ENCODE measurements at regions not wholly inside any gene's neighbourhood (a gene's known extent, or its start where the extent isn't known, plus 50 kb on each side); places are given as distances from the start of the nearest gene placed in this dataset.
"Not testable (repeated sequence)": the region's sequence is repeated elsewhere in the genome, so short reads cannot be mapped to it uniquely, and the experiment has no call there.

DNA sequence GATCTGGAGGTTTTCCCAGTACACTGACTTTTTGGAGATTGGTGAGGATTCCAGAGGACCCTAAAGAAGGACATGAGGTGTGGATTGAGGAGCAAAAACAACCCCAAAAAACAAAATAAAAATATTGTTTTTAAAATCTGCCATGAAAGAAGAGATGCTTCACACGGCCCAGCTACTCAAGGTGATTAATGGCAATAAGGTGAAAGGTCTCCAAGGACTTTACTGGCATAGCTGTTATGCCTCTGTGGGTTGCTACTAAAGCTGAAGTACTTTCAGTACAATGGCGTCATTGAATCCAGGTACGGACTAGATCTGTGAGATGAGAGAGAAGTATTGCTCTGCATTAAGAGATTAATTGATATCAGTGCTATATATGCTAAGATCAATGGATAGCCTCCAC is 606.4 kb downstream of the TDRD15 start:
- no peak for FAIRE-seq

- no peak for FAIRE-seq
Observed at GRCh38 chr2:21740484-21740883, 616.7 kb downstream of the TDRD15 start.

DNA sequence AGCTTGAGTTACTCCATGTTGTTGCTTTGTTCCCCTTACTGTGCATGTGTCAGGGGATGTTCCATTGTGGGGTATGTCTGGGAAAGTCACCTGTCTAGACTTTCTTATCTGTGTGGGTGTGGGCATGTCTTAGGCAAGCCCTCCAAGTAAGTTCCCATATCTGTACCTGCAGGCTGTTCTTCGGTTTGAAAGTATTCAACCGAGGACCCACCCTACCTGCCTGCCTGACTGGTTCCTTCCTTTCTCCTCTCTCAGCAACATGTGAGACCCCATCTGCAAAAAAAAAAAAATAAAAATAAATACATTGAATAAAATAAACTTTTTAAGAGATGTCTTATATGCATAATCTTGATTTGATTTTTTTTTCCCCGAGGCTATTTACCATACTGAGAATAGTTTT is 622.7 kb downstream of the TDRD15 start:
- no peak for FAIRE-seq

DNA sequence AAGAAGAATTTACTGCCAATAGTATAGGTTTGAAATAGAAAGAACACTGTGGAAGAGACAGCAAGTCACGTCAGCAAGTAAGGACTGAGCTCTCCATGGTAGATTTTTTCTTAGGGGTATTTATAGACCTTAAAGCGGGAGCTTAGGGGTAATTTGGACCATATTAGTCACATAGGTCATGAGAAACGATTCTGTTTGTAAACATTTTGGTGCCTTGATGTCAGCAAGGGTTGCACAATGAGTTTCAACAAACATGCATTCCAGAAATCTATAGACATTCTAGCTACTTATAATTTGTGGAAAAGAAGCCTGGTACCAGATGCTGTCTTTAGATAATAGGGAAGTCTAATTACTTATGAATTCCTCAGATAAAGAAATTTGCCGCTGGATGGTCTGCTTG is 624.7 kb downstream of the TDRD15 start:
- no peak for FAIRE-seq

- no peak for FAIRE-seq
Observed at GRCh38 chr2:21754164-21754788, 630.5 kb downstream of the TDRD15 start.

DNA sequence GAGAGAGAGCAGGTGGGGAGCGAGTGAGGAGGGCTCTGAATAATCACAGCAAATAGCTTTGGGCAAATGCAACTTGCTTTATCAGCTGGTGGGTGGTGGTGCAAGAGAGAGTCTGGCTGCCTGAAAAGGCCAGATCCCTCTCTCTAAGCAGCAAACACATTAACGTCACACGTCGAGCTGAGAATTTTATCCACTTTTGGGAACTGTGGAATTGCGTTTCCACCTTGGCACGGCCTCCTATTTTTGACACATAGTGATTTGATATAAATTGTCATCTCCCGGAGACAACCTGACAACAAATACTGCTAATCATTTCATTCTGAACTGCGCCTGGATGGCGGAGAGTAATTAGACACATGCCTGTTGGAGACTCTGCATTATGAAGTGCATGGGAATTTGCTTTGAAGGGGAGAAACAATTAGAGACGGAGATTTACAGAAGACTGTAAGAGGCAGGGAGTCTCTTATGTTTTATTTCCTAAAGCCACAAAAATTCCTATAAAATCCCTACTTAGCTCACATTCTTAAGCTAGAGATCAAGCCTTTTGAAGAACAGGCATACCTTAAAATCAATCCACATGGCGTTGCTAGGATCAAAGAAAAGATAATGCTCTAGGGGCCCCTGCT is 634.1 kb downstream of the TDRD15 start:
- FAIRE-seq = no peak

GRCh38 chr2:21759819-21760218 is 636.1 kb downstream of the TDRD15 start:
- FAIRE-seq = no peak

DNA sequence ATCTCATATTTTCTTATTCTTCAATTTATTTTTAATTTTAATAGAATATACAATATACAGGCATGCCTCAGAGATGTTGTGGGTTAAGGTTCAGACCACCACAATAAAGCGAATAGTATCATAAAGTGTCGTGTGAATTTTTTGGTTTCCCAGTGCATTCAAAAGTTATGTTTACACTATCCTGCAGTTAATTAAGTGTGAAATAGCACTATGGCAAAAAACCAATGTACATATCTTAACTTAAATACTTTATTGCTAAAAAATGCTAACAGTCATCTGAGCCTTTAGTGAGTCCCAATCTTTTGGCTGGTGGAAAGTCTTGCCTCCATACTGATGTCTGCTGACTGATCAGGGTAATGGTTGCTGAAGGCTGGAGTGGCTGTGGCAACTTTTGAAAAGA is 637.6 kb downstream of the TDRD15 start:
- no peak for FAIRE-seq

- FAIRE-seq = no peak
Observed at GRCh38 chr2:21763501-21763900, 639.7 kb downstream of the TDRD15 start.

DNA sequence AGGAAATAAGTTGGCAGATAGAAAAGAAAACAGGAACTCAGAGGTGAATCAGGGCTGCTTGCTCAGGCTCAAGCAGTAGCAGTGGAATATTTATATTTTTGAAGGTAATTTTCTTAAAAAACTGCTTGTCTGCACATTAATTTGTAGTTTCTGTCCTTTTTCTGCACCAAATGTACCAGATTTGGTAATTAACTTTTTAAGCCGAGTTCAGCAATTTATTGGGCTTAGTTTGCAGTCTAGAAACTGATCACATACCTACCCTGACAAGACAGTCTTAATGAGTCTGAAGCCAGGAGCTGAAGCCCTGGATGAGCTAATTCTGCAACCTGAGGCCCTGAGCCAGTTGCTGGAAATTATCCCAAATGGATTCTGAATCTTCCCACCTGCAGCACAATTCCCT is 647.0 kb downstream of the TDRD15 start:
- no peak for FAIRE-seq

DNA sequence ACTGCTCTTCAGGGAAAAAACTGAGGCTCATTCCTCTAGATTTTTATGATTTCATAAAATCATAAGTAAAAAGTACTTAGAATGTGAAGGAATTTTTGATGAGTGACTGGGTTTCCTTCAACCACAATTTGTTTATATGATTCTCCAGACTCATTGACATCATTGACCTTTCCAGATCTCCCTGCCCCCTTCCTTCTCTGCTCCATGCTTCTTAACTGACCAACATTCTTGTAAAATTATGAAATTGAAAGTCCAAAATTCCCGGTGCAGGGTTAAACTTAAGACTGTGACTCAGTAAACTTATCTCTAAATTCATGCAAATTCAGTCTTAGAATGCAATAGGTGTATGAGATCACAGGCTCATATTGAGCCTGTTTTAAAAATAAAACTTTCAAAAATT is 648.9 kb downstream of the TDRD15 start:
- FAIRE-seq = no peak

GRCh38 chr2:21773168-21773567 is 649.4 kb downstream of the TDRD15 start:
- no peak for FAIRE-seq

GRCh38 chr2:21774691-21775368 is 651.1 kb downstream of the TDRD15 start:
- FAIRE-seq = no peak

DNA sequence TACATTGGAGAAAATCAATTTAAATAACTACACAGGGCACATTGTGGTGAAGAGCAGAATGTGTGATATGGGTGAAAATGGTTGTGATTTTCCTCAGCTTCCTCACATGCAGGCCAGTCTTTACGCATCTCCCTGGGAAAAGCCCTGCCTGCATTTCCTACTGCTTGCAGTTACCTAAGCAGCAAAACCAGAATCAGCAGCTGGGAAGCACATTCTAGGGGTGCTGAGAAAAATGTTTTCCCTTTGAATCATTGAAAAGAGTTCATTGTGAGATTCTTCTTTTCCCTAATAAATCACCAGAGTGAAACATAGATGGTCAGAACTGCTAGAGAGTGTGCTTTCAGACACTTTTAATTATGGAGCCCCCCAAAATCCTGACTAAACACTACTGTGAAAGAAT is 656.0 kb downstream of the TDRD15 start:
- FAIRE-seq = no peak

- no peak for FAIRE-seq
Observed at GRCh38 chr2:21781962-21782361, 658.2 kb downstream of the TDRD15 start.

- no peak for FAIRE-seq
Observed at GRCh38 chr2:21782866-21783265, 659.1 kb downstream of the TDRD15 start.

- FAIRE-seq = no peak
Observed at GRCh38 chr2:21787941-21788340, 664.2 kb downstream of the TDRD15 start.

- FAIRE-seq = not testable (repeated sequence)
Observed at GRCh38 chr2:21790311-21790710, 666.5 kb downstream of the TDRD15 start.

DNA sequence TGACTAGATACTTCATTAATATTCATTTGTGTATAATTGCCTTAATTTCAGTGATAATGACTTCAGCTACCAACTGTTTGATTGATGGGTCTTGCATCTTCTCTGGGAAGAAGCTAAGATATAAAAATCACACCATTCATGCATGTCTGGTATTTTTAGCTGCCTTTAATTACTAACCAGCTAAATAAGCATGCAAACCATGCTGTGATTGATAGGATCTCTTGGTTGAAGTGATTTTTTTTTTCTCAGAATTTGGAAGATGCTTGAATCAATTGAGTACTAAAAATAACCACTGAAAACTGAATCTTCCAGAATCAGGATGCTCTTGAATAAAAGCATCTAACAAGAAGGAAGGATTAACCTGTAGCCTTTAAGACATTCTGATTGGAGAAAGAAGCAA is 668.8 kb downstream of the TDRD15 start:
- no peak for FAIRE-seq

GRCh38 chr2:21793461-21793860 is 669.7 kb downstream of the TDRD15 start:
- FAIRE-seq = no peak

DNA sequence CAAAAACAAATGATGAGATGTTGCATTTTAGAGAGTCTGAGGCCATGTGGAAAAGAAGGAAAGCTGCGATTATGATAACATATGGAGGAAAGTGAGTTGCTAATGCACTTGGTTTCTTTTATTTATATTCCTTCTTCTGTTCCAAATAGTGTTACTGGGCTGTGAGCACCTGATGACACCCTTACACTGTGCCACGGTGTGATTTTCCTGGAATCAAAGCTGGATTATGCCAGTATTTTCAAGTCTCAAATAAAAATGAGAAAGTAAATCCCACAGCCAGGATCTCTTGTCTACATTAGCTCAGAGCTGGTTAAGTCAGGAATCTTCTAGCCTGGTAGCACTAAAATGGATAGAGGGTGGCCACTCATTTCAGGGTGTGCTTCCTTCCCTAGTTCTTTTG is 670.8 kb downstream of the TDRD15 start:
- FAIRE-seq = no peak

DNA sequence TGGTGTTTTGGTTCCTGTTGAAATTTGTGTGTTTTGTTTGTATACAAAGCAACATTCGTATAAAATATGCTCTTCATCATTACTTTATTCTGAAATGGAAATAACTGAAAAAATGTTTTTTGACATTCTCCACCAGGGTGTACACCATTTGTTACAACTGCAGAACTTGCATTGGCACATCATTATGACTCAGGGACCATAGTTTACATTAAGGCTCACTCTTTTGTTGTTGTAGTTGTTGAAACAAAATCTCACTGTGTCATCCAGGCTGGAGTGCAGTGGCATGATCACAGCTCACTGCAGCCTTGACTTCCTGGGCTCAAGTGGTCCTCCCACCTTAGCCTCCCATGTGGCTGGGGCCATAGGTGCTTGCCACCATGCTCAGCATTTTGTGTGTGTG is 676.6 kb downstream of the TDRD15 start:
- FAIRE-seq = no peak

GRCh38 chr2:21803550-21803949 is 679.8 kb downstream of the TDRD15 start:
- no peak for FAIRE-seq

DNA sequence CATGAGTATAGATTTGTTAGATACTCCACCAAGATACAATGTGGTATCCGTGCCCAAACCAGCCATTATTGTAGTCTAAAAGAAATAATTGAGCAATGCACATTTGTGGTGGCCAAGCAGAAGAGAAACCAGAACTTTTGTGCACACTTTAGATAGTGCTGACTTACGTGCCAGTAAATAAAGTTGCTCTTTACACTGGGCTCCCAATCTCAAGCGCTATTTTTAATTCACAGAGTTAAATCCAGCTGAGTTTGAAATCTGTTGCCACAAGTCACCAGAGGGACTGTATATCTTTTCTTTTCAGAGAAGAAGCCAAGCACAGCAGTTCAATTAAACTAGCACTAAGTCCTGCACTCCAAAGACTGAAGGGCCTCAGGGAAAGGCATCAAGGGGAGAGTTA is 680.4 kb downstream of the TDRD15 start:
- FAIRE-seq = no peak
